K562 (cell line): ENCODE measurements at regions not wholly inside any gene's neighbourhood (a gene's known extent, or its start where the extent isn't known, plus 50 kb on each side); places are given as distances from the start of the nearest gene placed in this dataset.

ENCODE experiments used
- ATAC-seq: fragments of 200-7000 bp; cut with Tn5 transposase; 3 replicates; pipeline ENCODE4 v1.9.1; 2020; ENCODE audit warnings: moderate library complexity
- BruUV-seq: library from RNA; stranded (reverse); fragments of 400-500 nt; replicated peaks from 2 replicates; lab custom pipeline; 2021; lab: Mats Ljungman, UMichigan
- CTCF ChIA-PET: fragments of 300-600 bp; formaldehyde crosslinking; extraction: SDS; loops from one replicate; lab custom pipeline; 2021; ENCODE audit warnings: low intra/inter-chr PET ratio; lab: Yijun Ruan, JAX
- POLR2A ChIA-PET: fragments of 300-600, 350-650 bp; sonication (Branson Sonifier 250); formaldehyde crosslinking; extraction: SDS; loops from one replicate; lab custom pipeline; 2021; ENCODE audit warnings: antibody characterized with exemption, inconsistent platforms; lab: Yijun Ruan, JAX
- DNase-seq, 4 experiments: peaks; one replicate each; pipeline versions ENCODE4 v3.0.0 to v3.0.0-alpha.2; 2011 to 2018; ENCODE audit warnings: low spot score in 3 of 4, mixed read lengths in 3 of 4; ENCODE audit errors: extremely low read depth in 1 of 4
- FAIRE-seq: peaks from 2 replicates; lab custom pipeline; 2011; peaks lifted over from hg19 to GRCh38; lab: Jason Lieb, UNC
- H2AFZ ChIP-seq: 2 replicates; pipeline ENCODE4 v1.6.0; 2011; ENCODE audit warnings: low read depth, low read length, control low read depth, inconsistent platforms
- H3K27ac ChIP-seq: fragments of 200-600 bp; 3 replicates; pipeline ENCODE4 v1.8.0; 2011; ENCODE audit warnings: low read depth, mild to moderate bottlenecking, control low read depth, inconsistent platforms, low read length, moderate library complexity, mixed read lengths; ENCODE audit errors: extremely low read depth
- H3K27me3 ChIP-seq, 2 experiments: fragments of 300-600 bp in 1 of 2; 2 replicates in 1 of 2; 3 replicates in 1 of 2; pipeline versions ENCODE4 v1.6.0 to v1.8.0; 2011; ENCODE audit warnings: inconsistent platforms in 2 of 2, low read length in 2 of 2, mild to moderate bottlenecking in 1 of 2, mixed read lengths in 1 of 2, moderate library complexity in 1 of 2; ENCODE audit not compliant: control insufficient read depth in 2 of 2, insufficient read depth in 2 of 2
- H3K36me3 ChIP-seq: fragments of 300-600 bp; 3 replicates; pipeline ENCODE4 v1.8.0; 2011; ENCODE audit warnings: mild to moderate bottlenecking, low read length, inconsistent platforms; ENCODE audit not compliant: control insufficient read depth, insufficient read depth
- H3K4me1 ChIP-seq, 2 experiments: fragments of 200-600 bp in 1 of 2; replicated peaks in 1 of 2; 2 replicates in 1 of 2; 3 replicates in 1 of 2; pipeline versions ENCODE4 v1.5.1 to v1.8.0; 2011; ENCODE audit warnings: inconsistent platforms in 2 of 2, low read length in 2 of 2, mild to moderate bottlenecking in 1 of 2, mixed read lengths in 1 of 2, moderate library complexity in 1 of 2; ENCODE audit not compliant: control insufficient read depth in 2 of 2, insufficient read depth in 2 of 2
- H3K4me2 ChIP-seq: 2 replicates; pipeline ENCODE4 v1.6.1; 2011; ENCODE audit warnings: low read length, control low read depth, inconsistent platforms, mixed read lengths; ENCODE audit not compliant: insufficient read depth
- H3K4me3 ChIP-seq: fragments of 200-600 bp; sonication (generic), shearing (Covaris generic); 2 replicates; pipeline ENCODE4 v1.5.1; 2016; ENCODE audit warnings: control low read depth, inconsistent platforms
- H3K79me2 ChIP-seq: fragments of 200-600 bp; 3 replicates; pipeline ENCODE4 v1.8.0; 2011; ENCODE audit warnings: low read length, inconsistent platforms; ENCODE audit not compliant: control insufficient read depth, insufficient read depth
- H3K9ac ChIP-seq, 2 experiments: 2 replicates each; pipeline versions ENCODE4 v1.6.0 to v1.6.1; 2011; ENCODE audit warnings: low read depth in 2 of 2, low read length in 2 of 2, control low read depth in 1 of 2, inconsistent platforms in 1 of 2, mild to moderate bottlenecking in 1 of 2, mixed read lengths in 1 of 2; ENCODE audit not compliant: insufficient read depth in 1 of 2
- H3K9me1 ChIP-seq: one replicate; pipeline ENCODE4 v1.6.0; 2011; ENCODE audit warnings: inconsistent platforms, mild to moderate bottlenecking, low read length, moderate library complexity; ENCODE audit not compliant: control insufficient read depth, insufficient read depth
- H3K9me3 ChIP-seq: replicated peaks from 2 replicates; pipeline ENCODE4 v1.5.1; 2011; ENCODE audit warnings: low read depth, low read length, inconsistent platforms; ENCODE audit not compliant: control insufficient read depth, insufficient read depth
- H4K20me1 ChIP-seq: replicated peaks from 2 replicates; pipeline ENCODE4 v1.6.1; 2011; ENCODE audit warnings: low read length, inconsistent platforms, mixed read lengths; ENCODE audit not compliant: control insufficient read depth, insufficient read depth
- CREM ChIP-seq: IDR thresholded peaks from 2 replicates; pipeline ENCODE4 v1.6.1; 2014; ENCODE audit warnings: antibody characterized with exemption, low read depth
- JUN ChIP-seq, 2 experiments: sonication (generic) in 1 of 2; formaldehyde crosslinking in 1 of 2; IDR thresholded peaks; 2 replicates each; pipeline versions ENCODE4 v1.6.1 to v1.8.0; 2012 to 2022; ENCODE audit warnings: borderline replicate concordance in 2 of 2, mild to moderate bottlenecking in 2 of 2, improper control_type of control experiment in 1 of 2, low read depth in 1 of 2, low read length in 1 of 2, missing genetic modification reagents in 1 of 2
- MNT ChIP-seq, 2 experiments: fragments of 450-650 bp; conservative IDR thresholded peaks; 2 replicates each; pipeline ENCODE4 v1.6.1; 2017; ENCODE audit warnings: mild to moderate bottlenecking in 2 of 2, moderate library complexity in 2 of 2
- POLR2G ChIP-seq: fragments of 200-400 bp; formaldehyde crosslinking; IDR thresholded peaks from 2 replicates; pipeline ENCODE4 v1.6.1; 2017; ENCODE audit warnings: low read depth, mild to moderate bottlenecking, antibody characterized with exemption, low read length, moderate library complexity
- RNF219 ChIP-seq: fragments of 250-450 bp; sonication (Bioruptor Pico); IDR thresholded peaks from 2 replicates; pipeline ENCODE4 v1.5.0; 2022; ENCODE audit warnings: mild to moderate bottlenecking
- TRIM24 ChIP-seq, 2 experiments: fragments of 450-650 bp; IDR thresholded peaks; 2 replicates each; pipeline ENCODE4 v1.6.1; 2016
- WGBS: fragments of 100-300 bp; shearing (Covaris generic); methylation state at CpG from one replicate; pipeline ENCODE4 v1.1.6; 2016; ENCODE audit warnings: low coverage, mixed read lengths; ENCODE audit not compliant: insufficient coverage; ENCODE audit errors: missing lambda C conversion rate; 5-methylcytosine and 5-hydroxymethylcytosine counted together
- in situ Hi-C: fragments of 300-500 bp; cut with MboI; formaldehyde crosslinking; loops from 4 replicates; pipeline ENCODE4 v1.15.0; 2018; ENCODE audit warnings: inconsistent platforms, mixed read lengths
- intact Hi-C: fragments of 100-400 bp; cut with micrococcal nuclease; formaldehyde crosslinking; loops from 2 replicates; pipeline ENCODE4 v1.14.2; 2022
- TF ChIP-seq, protein P1 (sequence below): fragments of 450-650 bp; formaldehyde crosslinking; IDR thresholded peaks from 2 replicates; pipeline ENCODE4 v1.4.0; 2020; ENCODE audit warnings: mild to moderate bottlenecking, mixed read lengths
- TF ChIP-seq, protein P2 (sequence below): fragments of 250-450 bp; sonication (Bioruptor Pico); IDR thresholded peaks from 2 replicates; pipeline ENCODE4 v1.9.0; 2021; ENCODE audit warnings: mild to moderate bottlenecking
- TF ChIP-seq, protein P3 (sequence below): fragments of 450-650 bp; IDR thresholded peaks from 2 replicates; pipeline ENCODE4 v1.7.1; 2018; ENCODE audit warnings: mild to moderate bottlenecking, low read depth; ENCODE audit not compliant: partially characterized antibody

DNA sequence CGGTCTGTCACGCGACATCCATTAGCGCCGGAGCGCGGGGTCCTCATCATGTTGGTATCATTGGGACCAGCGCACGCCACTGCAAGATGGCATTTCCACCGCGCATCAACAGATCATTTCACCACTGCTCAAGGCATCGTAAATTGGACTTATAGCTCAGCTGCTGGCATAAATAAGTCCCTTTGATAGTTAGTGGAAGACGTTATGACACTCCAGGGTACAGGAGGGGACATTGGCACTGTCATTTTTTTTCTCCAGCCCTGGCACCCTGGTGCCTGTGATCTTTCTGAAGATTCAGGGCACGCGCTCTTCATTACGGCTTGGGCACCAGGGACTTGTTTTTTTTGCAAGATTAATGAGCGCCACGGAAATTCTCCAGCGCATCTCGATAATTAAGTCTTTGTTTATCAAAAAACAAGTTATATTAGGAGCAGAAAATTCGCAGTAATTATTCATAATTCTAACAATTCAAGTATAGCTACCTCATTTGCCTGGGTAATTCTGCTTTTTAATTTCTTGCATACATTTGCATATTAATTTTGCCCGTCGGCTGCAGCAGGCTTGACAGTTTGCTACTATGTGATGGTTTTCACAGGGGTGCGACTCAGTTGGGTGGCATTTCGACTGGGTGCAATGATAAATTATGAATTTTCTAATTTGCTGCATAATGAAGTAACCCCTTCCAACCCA, 167.7 kb downstream of the VRK1 start (continued):
- TF ChIP-seq MNT (conservative IDR thresholded peaks at IDR 0.05): no peak

DNA sequence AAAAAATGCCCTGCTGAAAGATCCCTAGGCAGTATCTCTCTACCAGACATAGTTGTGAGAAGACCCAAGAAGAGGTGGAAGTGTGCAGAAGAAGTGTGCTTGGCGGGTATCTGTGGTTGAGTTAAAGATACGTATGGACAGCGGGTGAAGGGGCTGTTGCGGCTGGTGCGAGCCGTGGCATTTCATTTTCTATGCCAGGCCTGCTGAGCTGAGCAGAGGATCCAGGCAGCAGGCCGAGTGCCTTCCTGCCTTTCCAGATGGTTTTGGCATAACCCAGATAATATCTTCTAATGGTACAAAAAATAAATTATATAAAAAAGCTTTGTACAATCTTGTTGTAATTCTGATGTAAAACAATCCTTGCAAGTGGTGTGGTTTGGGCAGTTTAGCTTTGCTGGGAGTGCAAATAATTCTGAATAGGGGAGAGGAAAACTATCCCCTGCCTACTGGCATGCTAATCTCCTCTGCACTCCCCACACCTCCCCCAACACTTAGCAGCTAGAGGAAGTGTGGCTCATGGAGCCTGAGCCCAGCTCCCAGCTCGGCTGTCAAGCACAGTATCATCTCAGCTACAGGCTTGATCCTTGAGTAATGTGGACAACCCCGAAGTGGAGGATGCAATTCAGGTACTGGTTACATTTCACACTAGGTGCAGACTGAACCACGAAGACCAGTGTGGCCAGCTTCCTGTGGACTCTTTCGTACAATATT, 168.9 kb downstream of the VRK1 start:
- no peak overlapping the region for H3K4me3 ChIP-seq
- no peaks in the 10 kb centered on the region for H3K36me3 ChIP-seq
- no peak overlapping the region for H2AFZ ChIP-seq
- peaks cover 2% of the 10 kb centered on the region; the same call in 1 of the 2 replicates for H3K9me3 ChIP-seq
- ATAC-seq (peak; percentile 42; the same call in 1 of the 3 replicates), DNase-seq (no peak), FAIRE-seq (no peak)
- 18% methylated on average over 11 of the region's 11 CpGs for WGBS
- no TSS peak for BruUV-seq
- peaks cover 0 to 6% of the 10 kb centered on the region in 2 experiments; a peak in 1 of 5 replicates for H3K27me3 ChIP-seq
- H3K27ac ChIP-seq: no peak overlapping the region
- POLR2A ChIA-PET: interaction anchor here (0.7 kb wide), 2 partner anchors 9 to 15 kb away, joined by 3 to 4 read pairs; no protein-coding TSS in a partner anchor
- H3K4me2 ChIP-seq: no peak overlapping the region
- no peaks in the 10 kb centered on the region; a peak in 1 of 5 replicates for H3K4me1 ChIP-seq
- intact Hi-C loops: no loop called here
- H4K20me1 ChIP-seq: no peaks in the 10 kb centered on the region
- no peaks in the 10 kb centered on the region for H3K9me1 ChIP-seq
- H3K79me2 ChIP-seq: no peaks in the 10 kb centered on the region
- H3K9ac ChIP-seq: no peak overlapping the region
- CTCF ChIA-PET: no interaction called here
- in situ Hi-C loops: no loop called here
- TF ChIP-seq TRIM24 (IDR thresholded peaks at IDR 0.05): no peak
- TF ChIP-seq, protein P1, sequence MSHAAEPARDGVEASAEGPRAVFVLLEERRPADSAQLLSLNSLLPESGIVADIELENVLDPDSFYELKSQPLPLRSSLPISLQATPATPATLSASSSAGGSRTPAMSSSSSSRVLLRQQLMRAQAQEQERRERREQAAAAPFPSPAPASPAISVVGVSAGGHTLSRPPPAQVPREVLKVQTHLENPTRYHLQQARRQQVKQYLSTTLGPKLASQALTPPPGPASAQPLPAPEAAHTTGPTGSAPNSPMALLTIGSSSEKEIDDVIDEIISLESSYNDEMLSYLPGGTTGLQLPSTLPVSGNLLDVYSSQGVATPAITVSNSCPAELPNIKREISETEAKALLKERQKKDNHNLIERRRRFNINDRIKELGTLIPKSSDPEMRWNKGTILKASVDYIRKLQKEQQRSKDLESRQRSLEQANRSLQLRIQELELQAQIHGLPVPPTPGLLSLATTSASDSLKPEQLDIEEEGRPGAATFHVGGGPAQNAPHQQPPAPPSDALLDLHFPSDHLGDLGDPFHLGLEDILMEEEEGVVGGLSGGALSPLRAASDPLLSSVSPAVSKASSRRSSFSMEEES: no peak
- TF ChIP-seq CREM: no peak
- TF ChIP-seq, protein P2, sequence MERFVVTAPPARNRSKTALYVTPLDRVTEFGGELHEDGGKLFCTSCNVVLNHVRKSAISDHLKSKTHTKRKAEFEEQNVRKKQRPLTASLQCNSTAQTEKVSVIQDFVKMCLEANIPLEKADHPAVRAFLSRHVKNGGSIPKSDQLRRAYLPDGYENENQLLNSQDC (CRISPR knock-in tag): no peak
- TF ChIP-seq RNF219 (CRISPR knock-in tag): no peak
- TF ChIP-seq, protein P3, sequence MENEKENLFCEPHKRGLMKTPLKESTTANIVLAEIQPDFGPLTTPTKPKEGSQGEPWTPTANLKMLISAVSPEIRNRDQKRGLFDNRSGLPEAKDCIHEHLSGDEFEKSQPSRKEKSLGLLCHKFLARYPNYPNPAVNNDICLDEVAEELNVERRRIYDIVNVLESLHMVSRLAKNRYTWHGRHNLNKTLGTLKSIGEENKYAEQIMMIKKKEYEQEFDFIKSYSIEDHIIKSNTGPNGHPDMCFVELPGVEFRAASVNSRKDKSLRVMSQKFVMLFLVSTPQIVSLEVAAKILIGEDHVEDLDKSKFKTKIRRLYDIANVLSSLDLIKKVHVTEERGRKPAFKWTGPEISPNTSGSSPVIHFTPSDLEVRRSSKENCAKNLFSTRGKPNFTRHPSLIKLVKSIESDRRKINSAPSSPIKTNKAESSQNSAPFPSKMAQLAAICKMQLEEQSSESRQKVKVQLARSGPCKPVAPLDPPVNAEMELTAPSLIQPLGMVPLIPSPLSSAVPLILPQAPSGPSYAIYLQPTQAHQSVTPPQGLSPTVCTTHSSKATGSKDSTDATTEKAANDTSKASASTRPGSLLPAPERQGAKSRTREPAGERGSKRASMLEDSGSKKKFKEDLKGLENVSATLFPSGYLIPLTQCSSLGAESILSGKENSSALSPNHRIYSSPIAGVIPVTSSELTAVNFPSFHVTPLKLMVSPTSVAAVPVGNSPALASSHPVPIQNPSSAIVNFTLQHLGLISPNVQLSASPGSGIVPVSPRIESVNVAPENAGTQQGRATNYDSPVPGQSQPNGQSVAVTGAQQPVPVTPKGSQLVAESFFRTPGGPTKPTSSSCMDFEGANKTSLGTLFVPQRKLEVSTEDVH: no peak
- no peak for TF ChIP-seq POLR2G
- no peak for TF ChIP-seq JUN (IDR thresholded peaks at IDR 0.05; ENCODE audit: borderline replicate concordance, low read depth, low read length)
- no peak for TF ChIP-seq JUN (CRISPR knock-in tag; IDR thresholded peaks at IDR 0.05; ENCODE audit: borderline replicate concordance)
